ENCODE measurements at regions not wholly inside any gene's neighbourhood (a gene's known extent, or its start where the extent isn't known, plus 50 kb on each side); places are given as distances from the start of the nearest gene placed in this dataset.

DNA sequence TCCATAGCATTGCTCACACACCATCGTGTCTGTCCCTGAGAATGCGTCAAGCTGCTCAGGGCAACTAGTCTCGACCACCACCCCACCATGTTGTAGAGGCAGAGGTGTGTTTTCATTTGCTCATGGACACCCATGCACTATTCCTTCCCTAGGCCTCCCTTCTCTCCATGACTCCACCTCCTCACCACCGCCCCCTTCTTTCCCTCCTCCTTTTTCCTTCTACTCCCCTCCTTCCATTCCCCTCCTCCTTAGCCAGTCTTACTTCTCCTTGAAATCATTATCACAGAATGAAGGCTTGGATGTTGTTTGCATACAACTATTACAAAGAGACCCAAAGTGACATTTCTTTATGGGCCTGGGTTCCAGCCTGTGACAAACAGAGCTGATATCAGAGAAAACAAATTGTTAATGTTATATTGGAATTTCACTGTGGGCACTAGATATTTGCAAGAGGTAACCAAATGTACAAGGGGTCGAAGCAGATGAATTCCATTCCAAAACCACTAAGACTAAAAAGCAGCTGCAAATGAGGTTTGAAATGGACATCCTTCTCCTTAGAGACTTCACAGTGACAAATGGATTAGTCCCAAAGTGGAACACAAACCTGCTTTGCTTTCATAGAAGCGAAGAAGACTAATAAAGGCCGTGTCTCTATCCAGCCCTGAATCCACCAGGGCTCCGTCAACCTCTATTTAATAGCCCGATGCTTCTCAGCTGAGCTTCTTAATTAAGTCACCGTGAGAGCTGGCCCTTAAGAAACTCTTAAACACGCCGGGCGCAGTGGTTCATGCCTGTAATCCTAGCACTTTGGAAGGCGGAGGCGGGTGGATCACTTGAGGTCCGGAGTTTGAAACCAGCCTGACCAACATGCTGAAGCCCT lies 275.8 kb upstream of the SULF2 start:
- H3K4me3 Mint-ChIP-seq: no peak overlapping the region
- ChIA-PET CTCF (no interaction called here), POLR2A (no interaction called here)
- H3K27me3 Mint-ChIP-seq: no peaks in the 10 kb centered on the region
- TF ChIP-seq, protein P1, sequence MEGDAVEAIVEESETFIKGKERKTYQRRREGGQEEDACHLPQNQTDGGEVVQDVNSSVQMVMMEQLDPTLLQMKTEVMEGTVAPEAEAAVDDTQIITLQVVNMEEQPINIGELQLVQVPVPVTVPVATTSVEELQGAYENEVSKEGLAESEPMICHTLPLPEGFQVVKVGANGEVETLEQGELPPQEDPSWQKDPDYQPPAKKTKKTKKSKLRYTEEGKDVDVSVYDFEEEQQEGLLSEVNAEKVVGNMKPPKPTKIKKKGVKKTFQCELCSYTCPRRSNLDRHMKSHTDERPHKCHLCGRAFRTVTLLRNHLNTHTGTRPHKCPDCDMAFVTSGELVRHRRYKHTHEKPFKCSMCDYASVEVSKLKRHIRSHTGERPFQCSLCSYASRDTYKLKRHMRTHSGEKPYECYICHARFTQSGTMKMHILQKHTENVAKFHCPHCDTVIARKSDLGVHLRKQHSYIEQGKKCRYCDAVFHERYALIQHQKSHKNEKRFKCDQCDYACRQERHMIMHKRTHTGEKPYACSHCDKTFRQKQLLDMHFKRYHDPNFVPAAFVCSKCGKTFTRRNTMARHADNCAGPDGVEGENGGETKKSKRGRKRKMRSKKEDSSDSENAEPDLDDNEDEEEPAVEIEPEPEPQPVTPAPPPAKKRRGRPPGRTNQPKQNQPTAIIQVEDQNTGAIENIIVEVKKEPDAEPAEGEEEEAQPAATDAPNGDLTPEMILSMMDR (IDR thresholded peaks at IDR 0.05): no peak
- H3K4me1 Mint-ChIP-seq (ENCODE audit: low read depth): no peaks in the 10 kb centered on the region
- no peak overlapping the region for H3K27ac Mint-ChIP-seq
- ATAC-seq: no peak
- no peaks in the 10 kb centered on the region for H3K9me3 Mint-ChIP-seq
- DNase-seq: no peak
- intact Hi-C loops (cut with micrococcal nuclease): no loop called here
- H3K36me3 Mint-ChIP-seq (ENCODE audit: low read depth): no peaks in the 10 kb centered on the region

DNA sequence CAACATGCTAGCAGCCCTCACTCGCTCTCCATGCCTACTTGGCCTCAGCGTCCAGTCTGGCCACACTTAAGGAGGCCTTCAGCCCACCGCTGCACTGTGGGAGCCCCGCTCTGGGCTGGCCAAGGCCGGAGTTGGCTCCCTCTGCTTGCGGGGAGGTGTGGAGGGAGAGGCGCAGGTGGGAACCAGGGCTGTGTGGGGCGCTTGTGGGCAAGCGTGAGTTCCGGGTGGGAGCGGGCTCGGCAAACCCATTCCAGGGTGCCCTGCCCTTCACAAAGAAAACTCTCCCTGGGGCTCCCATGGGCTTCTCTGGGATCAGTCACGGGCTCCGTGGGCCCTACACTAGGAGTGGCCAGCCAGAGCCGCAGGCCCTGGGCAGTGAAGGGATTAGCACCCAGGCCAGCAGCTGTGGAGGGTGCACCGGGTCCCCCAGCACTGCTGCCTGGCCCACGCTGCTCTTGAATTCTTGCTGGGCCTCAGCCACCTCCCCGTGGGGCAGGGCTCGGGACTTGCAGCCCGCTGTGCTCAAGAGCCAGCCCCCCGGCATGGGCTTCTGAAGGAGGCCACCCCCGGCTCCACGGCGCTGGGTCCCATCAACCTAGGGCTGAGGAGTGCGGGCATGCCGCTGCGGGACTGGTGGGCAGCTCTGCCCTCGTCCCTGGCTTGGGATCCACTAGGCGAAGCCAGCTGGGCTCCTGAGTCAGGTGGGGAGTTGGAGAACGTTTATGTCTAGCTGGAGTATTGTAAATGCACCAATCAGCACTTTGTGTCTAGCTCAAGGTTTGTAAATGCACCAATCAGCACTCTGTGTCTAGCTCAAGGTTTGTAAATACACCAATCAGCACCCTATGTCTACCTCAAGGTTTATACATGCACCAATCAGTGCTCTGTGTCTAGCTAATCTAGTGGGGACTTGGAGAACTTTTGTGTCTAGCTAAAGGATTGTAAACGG lies 273.6 kb upstream of the SULF2 start:
- POLR2A ChIA-PET: no interaction called here
- DNase-seq (no peak), ATAC-seq (no peak)
- Mint-ChIP-seq H3K4me3 (no peak overlapping the region), H3K9me3 (no peaks in the 10 kb centered on the region), H3K36me3 (ENCODE audit: low read depth) (no peaks in the 10 kb centered on the region), H3K27me3 (peaks cover 1% of the 10 kb centered on the region), H3K4me1 (ENCODE audit: low read depth) (no peaks in the 10 kb centered on the region), H3K27ac (no peak overlapping the region)
- intact Hi-C loops (cut with micrococcal nuclease): no loop called here
- CTCF ChIA-PET: no interaction called here
- TF ChIP-seq, protein P1 (IDR thresholded peaks at IDR 0.05): no peak

GRCh38 chr20:48057739-48058138 lies 272.5 kb upstream of the SULF2 start:
- intact Hi-C loops (cut with micrococcal nuclease): no loop called here
- no peak overlapping the region for H3K4me3 Mint-ChIP-seq
- TF ChIP-seq, protein P1 (IDR thresholded peaks at IDR 0.05): no peak
- ATAC-seq: no peak
- H3K36me3 Mint-ChIP-seq (ENCODE audit: low read depth): no peaks in the 10 kb centered on the region
- CTCF ChIA-PET: no interaction called here
- DNase-seq: no peak
- peaks cover 1% of the 10 kb centered on the region for H3K27me3 Mint-ChIP-seq
- POLR2A ChIA-PET: no interaction called here
- H3K27ac Mint-ChIP-seq: no peak overlapping the region
- H3K4me1 Mint-ChIP-seq (ENCODE audit: low read depth): no peaks in the 10 kb centered on the region
- no peaks in the 10 kb centered on the region for H3K9me3 Mint-ChIP-seq

DNA sequence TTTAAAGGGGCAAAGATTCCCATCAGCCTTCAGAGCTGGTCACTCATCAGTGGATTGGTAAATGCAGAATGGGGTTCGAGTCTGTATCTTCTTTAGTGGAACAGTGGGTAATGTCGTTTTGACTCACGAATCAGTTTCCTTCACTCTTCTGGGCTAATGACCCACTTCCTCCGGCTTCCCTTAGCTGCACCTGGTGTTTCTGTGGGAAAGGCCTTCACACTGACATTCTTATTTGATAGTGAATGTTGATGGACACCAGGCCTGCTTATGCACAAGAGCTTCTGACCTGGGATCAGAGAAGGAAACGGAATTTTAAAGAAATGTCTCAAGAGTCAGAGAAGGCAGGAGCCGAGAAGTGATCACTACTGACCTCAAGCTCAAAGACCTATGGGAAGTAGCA lies 272.0 kb upstream of the SULF2 start:
- TF ChIP-seq, protein P1 (IDR thresholded peaks at IDR 0.05): no peak
- Mint-ChIP-seq H3K36me3 (ENCODE audit: low read depth) (no peaks in the 10 kb centered on the region), H3K4me1 (ENCODE audit: low read depth) (no peaks in the 10 kb centered on the region), H3K27ac (no peak overlapping the region), H3K4me3 (no peak overlapping the region), H3K9me3 (no peaks in the 10 kb centered on the region), H3K27me3 (peaks cover 1% of the 10 kb centered on the region)
- ATAC-seq (no peak), DNase-seq (no peak)
- ChIA-PET CTCF (no interaction called here), POLR2A (no interaction called here)
- intact Hi-C loops (cut with micrococcal nuclease): no loop called here

DNA sequence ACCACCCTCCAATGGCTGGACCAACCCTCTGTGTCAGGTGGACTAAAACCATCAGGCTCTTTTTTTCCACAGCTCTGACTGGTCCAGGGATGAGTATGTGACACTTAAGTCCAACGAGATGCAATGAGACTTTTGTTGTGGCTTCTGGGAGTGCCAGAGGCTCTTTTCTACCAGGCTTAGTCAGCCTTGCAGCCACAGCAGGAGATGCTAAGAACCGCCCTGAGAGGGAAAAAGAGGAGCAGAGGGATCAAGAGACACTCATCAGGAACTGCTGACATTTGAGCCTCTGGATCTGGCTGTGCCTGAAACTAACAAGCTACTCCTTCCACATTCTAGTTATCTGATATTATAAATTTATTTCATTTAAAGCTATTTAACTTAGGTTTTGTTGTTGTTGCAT lies 270.9 kb upstream of the SULF2 start:
- Mint-ChIP-seq H3K4me3 (no peak overlapping the region), H3K27ac (no peak overlapping the region), H3K36me3 (ENCODE audit: low read depth) (no peaks in the 10 kb centered on the region), H3K9me3 (no peaks in the 10 kb centered on the region), H3K27me3 (peaks cover 1% of the 10 kb centered on the region), H3K4me1 (ENCODE audit: low read depth) (no peaks in the 10 kb centered on the region)
- TF ChIP-seq, protein P1 (IDR thresholded peaks at IDR 0.05): no peak
- POLR2A ChIA-PET: no interaction called here
- DNase-seq (no peak), ATAC-seq (no peak)
- CTCF ChIA-PET: no interaction called here
- intact Hi-C loops (cut with micrococcal nuclease): no loop called here
